Fibroblast of villous mesenchyme (primary cell): ENCODE measurements at regions not wholly inside any gene's neighbourhood (a gene's known extent, or its start where the extent isn't known, plus 50 kb on each side); places are given as distances from the start of the nearest gene placed in this dataset.
"Not testable (repeated sequence)": the region's sequence is repeated elsewhere in the genome, so short reads cannot be mapped to it uniquely, and the experiment has no call there.

Experiments
- DNase-seq: peaks from one replicate; pipeline ENCODE4 v3.0.0-alpha.2; 2010; ENCODE audit warnings: low read depth
- H3K4me3 ChIP-seq: 2 replicates; pipeline ENCODE4 v1.5.1; 2011; ENCODE audit warnings: low read depth, mild to moderate bottlenecking, low read length
- TF ChIP-seq, protein P1 (sequence below): IDR thresholded peaks from 2 replicates; pipeline ENCODE4 v1.5.1; 2012; ENCODE audit warnings: low read depth, mild to moderate bottlenecking, low read length; ENCODE audit not compliant: insufficient read depth

DNA sequence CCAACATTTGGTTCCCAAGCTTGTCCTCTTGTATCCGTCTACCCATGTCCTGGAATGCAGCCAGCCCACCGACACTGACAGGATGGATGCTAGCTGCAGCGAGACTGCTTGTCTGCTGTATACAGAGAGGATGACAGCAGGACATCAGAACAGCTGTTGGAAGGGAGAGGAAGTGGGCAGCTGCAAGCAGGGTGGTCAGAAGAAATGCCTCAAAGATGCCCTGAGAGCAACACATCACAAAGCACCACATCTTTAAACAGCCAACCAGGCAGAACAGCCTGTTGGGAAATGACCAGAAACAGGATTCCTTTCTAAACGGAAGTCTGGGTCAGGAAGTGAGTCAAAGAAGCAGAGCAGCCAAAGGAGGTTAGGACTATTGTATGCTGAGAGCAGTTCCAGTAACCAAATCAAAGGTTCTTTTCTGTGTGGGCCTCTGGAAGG lies 219.1 kb downstream of the NDUFS4 start:
- H3K4me3 ChIP-seq = no peak overlapping the region
- DNase-seq = peak; percentile 12
- TF ChIP-seq, protein P1, sequence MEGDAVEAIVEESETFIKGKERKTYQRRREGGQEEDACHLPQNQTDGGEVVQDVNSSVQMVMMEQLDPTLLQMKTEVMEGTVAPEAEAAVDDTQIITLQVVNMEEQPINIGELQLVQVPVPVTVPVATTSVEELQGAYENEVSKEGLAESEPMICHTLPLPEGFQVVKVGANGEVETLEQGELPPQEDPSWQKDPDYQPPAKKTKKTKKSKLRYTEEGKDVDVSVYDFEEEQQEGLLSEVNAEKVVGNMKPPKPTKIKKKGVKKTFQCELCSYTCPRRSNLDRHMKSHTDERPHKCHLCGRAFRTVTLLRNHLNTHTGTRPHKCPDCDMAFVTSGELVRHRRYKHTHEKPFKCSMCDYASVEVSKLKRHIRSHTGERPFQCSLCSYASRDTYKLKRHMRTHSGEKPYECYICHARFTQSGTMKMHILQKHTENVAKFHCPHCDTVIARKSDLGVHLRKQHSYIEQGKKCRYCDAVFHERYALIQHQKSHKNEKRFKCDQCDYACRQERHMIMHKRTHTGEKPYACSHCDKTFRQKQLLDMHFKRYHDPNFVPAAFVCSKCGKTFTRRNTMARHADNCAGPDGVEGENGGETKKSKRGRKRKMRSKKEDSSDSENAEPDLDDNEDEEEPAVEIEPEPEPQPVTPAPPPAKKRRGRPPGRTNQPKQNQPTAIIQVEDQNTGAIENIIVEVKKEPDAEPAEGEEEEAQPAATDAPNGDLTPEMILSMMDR = no peak

- DNase-seq = no peak
- TF ChIP-seq, protein P1 = no peak
These were observed 222.2 kb downstream of the NDUFS4 start for GRCh38 chr5:53782620-53783019.

GRCh38 chr5:53783624-53784228 lies 223.3 kb downstream of the NDUFS4 start:
- H3K4me3 ChIP-seq = no peak overlapping the region
- TF ChIP-seq, protein P1 = no peak
- no peak for DNase-seq

More at GRCh38 chr5:53782620-53783019, 222.2 kb downstream of the NDUFS4 start:
- H3K4me3 ChIP-seq = no peak overlapping the region

DNA sequence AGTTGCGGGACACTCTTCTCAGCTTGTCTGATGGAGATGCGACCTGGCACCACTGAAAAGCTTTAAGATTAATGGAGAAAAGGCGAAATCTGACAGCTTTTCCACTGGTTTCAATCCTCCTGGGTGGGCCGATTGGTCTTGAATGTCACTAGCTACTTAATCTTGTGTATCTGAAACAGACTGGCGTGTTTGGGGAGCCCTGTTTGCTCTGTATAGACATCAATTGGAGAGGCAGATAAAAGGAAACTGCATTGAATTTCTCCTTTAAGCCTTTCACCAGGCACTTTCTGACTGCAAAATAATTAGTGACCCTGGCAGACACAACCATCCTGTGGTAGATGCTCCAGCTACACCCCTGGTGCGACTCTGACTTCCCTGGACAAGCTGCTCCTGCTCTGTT lies 224.2 kb downstream of the NDUFS4 start:
- TF ChIP-seq, protein P1 = no peak
- DNase-seq = no peak
- no peak overlapping the region for H3K4me3 ChIP-seq

GRCh38 chr5:53785924-53786323 lies 225.5 kb downstream of the NDUFS4 start:
- no peak overlapping the region for H3K4me3 ChIP-seq
- TF ChIP-seq, protein P1 = no peak
- no peak for DNase-seq

GRCh38 chr5:53790026-53790425 lies 229.6 kb downstream of the NDUFS4 start:
- no peak for DNase-seq
- TF ChIP-seq, protein P1 = no peak
- no peak overlapping the region for H3K4me3 ChIP-seq

- peak; percentile 14 for DNase-seq
- TF ChIP-seq, protein P1 = no peak
- H3K4me3 ChIP-seq = no peak overlapping the region
These were observed 231.9 kb downstream of the NDUFS4 start for GRCh38 chr5:53792338-53792737.

DNA sequence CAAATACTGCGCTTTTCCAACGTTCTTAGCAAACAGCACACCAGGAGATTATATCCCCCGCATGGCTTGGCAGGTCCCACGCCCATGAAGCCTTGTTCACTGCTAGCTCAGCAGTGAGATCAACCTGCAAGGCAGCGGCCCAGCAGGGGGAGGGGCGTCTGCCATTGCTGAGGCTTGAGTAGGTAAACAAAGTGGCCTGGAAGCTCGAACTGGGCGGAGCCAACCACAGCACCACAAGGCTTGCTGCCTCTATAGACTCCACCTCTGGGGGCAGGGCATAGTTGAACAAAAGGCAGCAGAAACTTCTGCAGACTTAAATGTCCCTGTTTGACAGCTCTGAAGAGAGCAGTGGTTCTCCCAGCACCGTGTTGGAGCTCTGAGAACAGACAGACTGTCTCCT lies 239.2 kb downstream of the NDUFS4 start:
- not testable (repeated sequence) for DNase-seq

DNA sequence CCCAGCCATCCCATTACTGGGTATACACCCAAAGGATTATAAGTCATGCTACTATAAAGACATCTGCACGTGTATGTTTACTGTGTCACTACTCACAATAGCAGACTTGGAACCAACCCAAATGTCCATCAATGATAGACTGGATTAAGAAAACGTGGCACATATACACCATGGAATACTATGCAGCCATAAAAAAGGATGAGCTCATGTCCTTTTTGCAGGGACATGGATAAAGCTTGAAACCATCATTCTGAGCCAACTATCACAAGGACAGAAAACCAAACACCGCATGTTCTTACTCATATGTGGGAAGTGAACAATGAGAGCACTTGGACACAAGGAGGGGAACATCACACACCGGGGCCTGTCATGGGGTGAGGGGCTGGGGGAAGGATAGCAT lies 248.0 kb downstream of the NDUFS4 start:
- not testable (repeated sequence) for DNase-seq, H3K4me3 ChIP-seq

More for the DNA sequence above, 239.2 kb downstream of the NDUFS4 start:
- H3K4me3 ChIP-seq = not testable (repeated sequence)
